ENCODE measurements at regions not wholly inside any gene's neighbourhood (a gene's known extent, or its start where the extent isn't known, plus 50 kb on each side); places are given as distances from the start of the nearest gene placed in this dataset.

GRCh38 chr14:54104601-54105145, 148.0 kb upstream of the BMP4 start:
- H3K4me3 Mint-ChIP-seq, result no peak overlapping the region
- Histone ChIP-seq H3K27ac (ENCODE audit: low read depth, low read length) (no peak overlapping the region), H3K4me1 (ENCODE audit: control insufficient read depth, insufficient read depth, low read length) (no peaks in the 10 kb centered on the region), H3K27me3 (ENCODE audit: control insufficient read depth, insufficient read depth, low read length, poor library complexity, severe bottlenecking) (no peaks in the 10 kb centered on the region), H3K9ac (ENCODE audit: extremely low read depth, low read length, poor library complexity, severe bottlenecking) (no peak overlapping the region), H3K4me3 (ENCODE audit: low read length) (no peak overlapping the region), H3K9me3 (ENCODE audit: control insufficient read depth, low read length) (no peaks in the 10 kb centered on the region), H3K36me3 (ENCODE audit: control insufficient read depth, insufficient read depth, low read length) (no peaks in the 10 kb centered on the region)
- DNase-seq, result no peak
- no peaks in the 10 kb centered on the region for H3K9me3 Mint-ChIP-seq
- no peak overlapping the region for H3K27ac Mint-ChIP-seq
- no peaks in the 10 kb centered on the region for H3K27me3 Mint-ChIP-seq (ENCODE audit: insufficient read depth)
- no peaks in the 10 kb centered on the region for H3K36me3 Mint-ChIP-seq (ENCODE audit: low read depth)
- TF ChIP-seq CTCF (conservative IDR thresholded peaks at IDR 0.05), result no peak
- no peaks in the 10 kb centered on the region for H3K4me1 Mint-ChIP-seq
- WGBS, 2 experiments (ENCODE audit: insufficient coverage in 1 of 2, insufficient read length in 1 of 2), result 91% methylated on average over 3 of the region's 3 CpGs; no CpG with 5 or more reads in 1 of the 2 experiments

- Histone ChIP-seq H3K9ac (ENCODE audit: extremely low read depth, low read length, poor library complexity, severe bottlenecking) (no peak overlapping the region), H3K27me3 (ENCODE audit: control insufficient read depth, insufficient read depth, low read length, poor library complexity, severe bottlenecking) (no peaks in the 10 kb centered on the region), H3K4me3 (ENCODE audit: low read length) (no peak overlapping the region), H3K4me1 (ENCODE audit: control insufficient read depth, insufficient read depth, low read length) (no peaks in the 10 kb centered on the region), H3K36me3 (ENCODE audit: control insufficient read depth, insufficient read depth, low read length) (no peaks in the 10 kb centered on the region), H3K9me3 (ENCODE audit: control insufficient read depth, low read length) (no peaks in the 10 kb centered on the region), H3K27ac (ENCODE audit: low read depth, low read length) (no peak overlapping the region)
- H3K27ac Mint-ChIP-seq, result no peak overlapping the region
- no peaks in the 10 kb centered on the region for H3K9me3 Mint-ChIP-seq
- H3K27me3 Mint-ChIP-seq (ENCODE audit: insufficient read depth), result no peaks in the 10 kb centered on the region
- no peak for DNase-seq
- WGBS, 2 experiments (ENCODE audit: insufficient coverage in 1 of 2, insufficient read length in 1 of 2), result 97 to 100% methylated on average over 2 of the region's 2 CpGs
- no peaks in the 10 kb centered on the region for H3K36me3 Mint-ChIP-seq (ENCODE audit: low read depth)
- no peak for TF ChIP-seq CTCF (conservative IDR thresholded peaks at IDR 0.05)
- no peak overlapping the region for H3K4me3 Mint-ChIP-seq
- no peaks in the 10 kb centered on the region for H3K4me1 Mint-ChIP-seq
Observed at GRCh38 chr14:54105406-54105805, 148.8 kb upstream of the BMP4 start.

- H3K9me3 Mint-ChIP-seq, result no peaks in the 10 kb centered on the region
- no peaks in the 10 kb centered on the region for H3K27me3 Mint-ChIP-seq (ENCODE audit: insufficient read depth)
- no peak for TF ChIP-seq CTCF (conservative IDR thresholded peaks at IDR 0.05)
- Histone ChIP-seq H3K27me3 (ENCODE audit: control insufficient read depth, insufficient read depth, low read length, poor library complexity, severe bottlenecking) (no peaks in the 10 kb centered on the region), H3K36me3 (ENCODE audit: control insufficient read depth, insufficient read depth, low read length) (no peaks in the 10 kb centered on the region), H3K4me3 (ENCODE audit: low read length) (no peak overlapping the region), H3K4me1 (ENCODE audit: control insufficient read depth, insufficient read depth, low read length) (no peaks in the 10 kb centered on the region), H3K9ac (ENCODE audit: extremely low read depth, low read length, poor library complexity, severe bottlenecking) (no peak overlapping the region), H3K27ac (ENCODE audit: low read depth, low read length) (no peak overlapping the region), H3K9me3 (ENCODE audit: control insufficient read depth, low read length) (no peaks in the 10 kb centered on the region)
- H3K4me3 Mint-ChIP-seq, result no peak overlapping the region
- WGBS, 2 experiments (ENCODE audit: insufficient coverage in 1 of 2, insufficient read length in 1 of 2), result 80 to 100% methylated on average over 1 to 2 of the region's 2 CpGs
- no peak overlapping the region for H3K27ac Mint-ChIP-seq
- H3K4me1 Mint-ChIP-seq, result no peaks in the 10 kb centered on the region
- no peak for DNase-seq
- no peaks in the 10 kb centered on the region for H3K36me3 Mint-ChIP-seq (ENCODE audit: low read depth)
Observed at GRCh38 chr14:54105898-54106297, 149.3 kb upstream of the BMP4 start.

Data from endodermal cell (in vitro differentiated cells).